BJ (cell line): ENCODE measurements at regions not wholly inside any gene's neighbourhood (a gene's known extent, or its start where the extent isn't known, plus 50 kb on each side); places are given as distances from the start of the nearest gene placed in this dataset.

Experiments used
- CTCF ChIA-PET: fragments of 350-600 bp; formaldehyde crosslinking; extraction: SDS; loops from one replicate; lab custom pipeline; 2021; ENCODE audit warnings: antibody characterized with exemption, inconsistent platforms; lab: Yijun Ruan, JAX
- POLR2A ChIA-PET: fragments of 300-600 bp; sonication (Branson Sonifier 250); formaldehyde crosslinking; extraction: SDS; loops from one replicate; lab custom pipeline; 2021; ENCODE audit warnings: antibody characterized with exemption; lab: Charles Lee
- DNase-seq: peaks from one replicate; pipeline ENCODE4 v3.0.0-alpha.2; 2011; ENCODE audit warnings: low read depth
- H3K27me3 ChIP-seq: 2 replicates; pipeline ENCODE4 v1.6.0; 2011; ENCODE audit warnings: low read length; ENCODE audit not compliant: control insufficient read depth, insufficient read depth
- H3K36me3 ChIP-seq: 2 replicates; pipeline ENCODE4 v1.5.1; 2011; ENCODE audit warnings: low read length; ENCODE audit not compliant: control insufficient read depth, insufficient read depth
- H3K4me3 ChIP-seq: 2 replicates; pipeline ENCODE4 v1.5.1; 2011; ENCODE audit warnings: low read depth, mild to moderate bottlenecking, control low read depth, low read length
- CTCF ChIP-seq: IDR thresholded peaks from 2 replicates; pipeline ENCODE4 v1.5.1; 2011; ENCODE audit warnings: low read depth, mild to moderate bottlenecking, control low read depth, inconsistent platforms, low read length, moderate library complexity; ENCODE audit not compliant: insufficient read depth

- POLR2A ChIA-PET: no interaction called here
- no peaks in the 10 kb centered on the region for H3K36me3 ChIP-seq
- CTCF ChIA-PET: no interaction called here
Measured at GRCh38 chr5:168046163-168046562, 245.3 kb upstream of the WWC1 start.

GRCh38 chr5:168047043-168047668 lies 244.3 kb upstream of the WWC1 start:
- ChIA-PET CTCF (interaction anchor here (0.7 to 1.7 kb wide), 9 partner anchors 9 to 473 kb away, joined by 3 to 6 read pairs (median 3); no protein-coding TSS in a partner anchor), POLR2A (no interaction called here)
- no peaks in the 10 kb centered on the region for H3K36me3 ChIP-seq
- DNase-seq: no peak
- peak; percentile 20; the same call in 1 of the 2 replicates for TF ChIP-seq CTCF
- no peaks in the 10 kb centered on the region for H3K27me3 ChIP-seq
- H3K4me3 ChIP-seq: no peak overlapping the region

More at GRCh38 chr5:168046163-168046562, 245.3 kb upstream of the WWC1 start:
- H3K27me3 ChIP-seq: no peaks in the 10 kb centered on the region
- DNase-seq: no peak
- no peak for TF ChIP-seq CTCF
- H3K4me3 ChIP-seq: no peak overlapping the region

- CTCF ChIA-PET: interaction anchor here (0.6 to 1.7 kb wide), 9 partner anchors 10 to 474 kb away, joined by 3 to 6 read pairs (median 3); no protein-coding TSS in a partner anchor
- DNase-seq: no peak
- no peak overlapping the region for H3K4me3 ChIP-seq
- H3K27me3 ChIP-seq: no peaks in the 10 kb centered on the region
- H3K36me3 ChIP-seq: no peaks in the 10 kb centered on the region
- TF ChIP-seq CTCF: no peak
- POLR2A ChIA-PET: no interaction called here
Measured at GRCh38 chr5:168047669-168048111, 243.8 kb upstream of the WWC1 start.

GRCh38 chr5:168048486-168048885 lies 243.0 kb upstream of the WWC1 start:
- Histone ChIP-seq H3K4me3 (no peak overlapping the region), H3K36me3 (no peaks in the 10 kb centered on the region), H3K27me3 (no peaks in the 10 kb centered on the region)
- DNase-seq: no peak
- ChIA-PET POLR2A (no interaction called here), CTCF (interaction anchor here (0.6 to 1.7 kb wide), 2 partner anchors 9 to 28 kb away, joined by 3 to 6 read pairs; no protein-coding TSS in a partner anchor)
- no peak for TF ChIP-seq CTCF

GRCh38 chr5:168052686-168053085 lies 238.8 kb upstream of the WWC1 start:
- ChIA-PET POLR2A (no interaction called here), CTCF (no interaction called here)
- no peak for TF ChIP-seq CTCF
- Histone ChIP-seq H3K36me3 (no peaks in the 10 kb centered on the region), H3K27me3 (no peaks in the 10 kb centered on the region; the same call in 1 of the 2 replicates), H3K4me3 (no peak overlapping the region)
- no peak for DNase-seq
